ENCODE measurements at regions not wholly inside any gene's neighbourhood (a gene's known extent, or its start where the extent isn't known, plus 50 kb on each side); places are given as distances from the start of the nearest gene placed in this dataset.

DNA sequence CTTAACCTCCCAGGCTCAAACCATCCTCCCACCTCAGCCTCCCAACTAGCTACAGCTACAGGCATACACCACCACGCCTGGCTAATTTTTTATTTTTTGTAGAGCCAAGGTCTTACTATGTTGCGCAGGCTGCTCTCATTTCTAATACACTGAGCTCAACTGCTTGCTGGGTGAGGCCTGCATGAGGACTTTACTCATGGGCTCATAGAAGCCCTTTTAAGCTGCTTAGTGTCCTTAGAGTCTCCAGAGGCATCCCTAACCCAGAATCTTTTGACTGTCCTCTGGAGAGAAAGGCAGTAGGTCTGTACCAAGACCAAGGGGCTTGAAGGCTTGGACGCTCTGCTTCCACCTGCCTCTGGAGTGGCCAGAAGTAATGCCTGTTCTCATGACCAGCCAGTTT, 141.6 kb downstream of the TM9SF2 start:
- DNase-seq (ENCODE audit: low read depth in 2 of 2) = no peak

DNA sequence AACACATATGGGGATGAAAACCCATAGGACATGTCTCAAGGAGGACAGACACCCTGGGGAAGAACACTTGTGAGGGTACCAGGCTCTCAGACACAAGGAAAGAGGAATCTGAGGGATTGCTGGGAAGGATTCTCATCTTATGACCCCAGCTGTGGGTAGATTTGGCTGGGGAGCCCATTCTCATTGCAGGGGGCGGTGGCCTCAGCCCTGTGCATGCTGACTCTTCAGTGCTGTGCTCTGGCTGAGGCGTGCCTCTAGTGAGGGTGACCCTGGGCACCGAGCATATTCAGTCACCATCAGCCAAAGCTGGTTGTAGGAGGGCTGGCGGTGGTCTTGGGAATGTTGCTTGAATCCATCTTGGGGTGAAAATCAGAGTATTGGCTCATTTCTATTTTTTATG, 140.7 kb downstream of the TM9SF2 start:
- no peak for DNase-seq (ENCODE audit: low read depth in 2 of 2)

GRCh38 chr13:99640260-99640659, 139.0 kb downstream of the TM9SF2 start:
- no peak for DNase-seq (ENCODE audit: low read depth in 2 of 2)

- no peak for DNase-seq (ENCODE audit: low read depth in 2 of 2)
Observed at GRCh38 chr13:99639126-99639525, 137.9 kb downstream of the TM9SF2 start.

DNA sequence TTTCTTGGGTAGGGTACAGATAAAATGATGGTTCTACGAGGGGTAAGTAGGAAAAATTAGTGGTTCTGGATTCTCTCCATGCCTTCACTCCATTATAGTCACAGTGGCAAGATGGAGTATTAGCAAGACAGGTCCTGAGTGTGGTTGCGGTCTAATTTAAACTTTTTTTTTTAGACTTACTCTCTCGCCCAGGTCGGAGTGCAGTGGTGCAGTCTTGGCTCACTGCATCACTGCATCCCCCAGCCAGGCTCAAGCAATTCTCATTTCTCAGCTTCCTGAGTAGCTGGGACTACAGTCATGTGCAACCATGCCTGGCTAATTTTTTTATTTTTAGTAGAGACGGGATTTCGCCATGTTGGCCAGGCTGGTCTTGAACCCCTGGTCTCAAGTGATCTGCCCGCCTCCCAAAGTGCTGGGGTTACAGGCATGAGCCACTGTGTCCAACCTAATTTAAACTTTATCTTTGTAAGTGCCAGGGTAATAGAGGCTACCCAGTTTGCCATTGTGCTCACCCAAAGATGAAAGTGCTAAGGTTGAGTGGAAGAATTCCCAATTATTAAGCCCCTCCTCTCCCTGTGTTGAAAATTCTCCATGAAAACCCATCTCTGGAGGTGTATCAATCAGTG, 135.6 kb downstream of the TM9SF2 start:
- DNase-seq (ENCODE audit: low read depth in 2 of 2) = no peak

DNA sequence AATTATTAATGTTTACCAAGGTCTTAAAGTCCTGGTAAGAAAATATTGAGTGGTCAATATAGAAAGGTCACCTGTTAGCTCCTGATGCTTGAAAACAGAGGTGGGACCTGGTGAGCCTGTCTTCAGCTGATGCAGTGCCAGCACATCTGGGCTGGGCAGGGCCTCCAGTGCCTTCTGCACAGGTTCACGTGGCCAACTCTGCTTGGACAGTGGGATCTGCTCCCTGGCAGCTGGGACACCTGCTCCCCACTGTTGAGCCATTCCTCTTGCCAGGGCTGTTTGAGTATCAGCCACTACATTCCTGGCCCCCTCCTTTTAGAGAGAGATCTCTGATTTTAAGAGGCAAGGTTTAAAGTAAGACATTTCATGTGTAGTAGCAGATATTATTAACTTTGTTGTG, 135.0 kb downstream of the TM9SF2 start:
- no peak for DNase-seq (ENCODE audit: low read depth in 2 of 2)

DNA sequence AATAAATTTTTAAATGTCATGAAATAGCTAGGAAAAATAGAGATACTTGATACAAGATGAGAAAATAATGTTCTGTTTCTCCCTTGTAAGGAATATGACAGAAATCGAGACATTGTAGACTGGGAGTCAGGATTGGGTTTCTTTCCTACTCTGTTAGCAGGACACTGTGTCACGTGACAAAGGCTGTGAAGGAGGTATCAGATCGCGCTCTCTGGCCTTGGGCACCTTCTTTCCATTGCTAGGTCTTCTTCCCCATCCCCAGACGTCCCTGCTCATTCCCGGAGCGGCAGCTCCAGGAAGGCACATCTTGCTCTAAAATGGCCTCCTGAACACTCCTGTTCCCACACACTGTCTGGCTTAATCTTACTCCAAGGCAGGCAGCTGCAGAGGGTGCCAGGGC, 133.4 kb downstream of the TM9SF2 start:
- no peak for DNase-seq (ENCODE audit: low read depth in 2 of 2)

DNA sequence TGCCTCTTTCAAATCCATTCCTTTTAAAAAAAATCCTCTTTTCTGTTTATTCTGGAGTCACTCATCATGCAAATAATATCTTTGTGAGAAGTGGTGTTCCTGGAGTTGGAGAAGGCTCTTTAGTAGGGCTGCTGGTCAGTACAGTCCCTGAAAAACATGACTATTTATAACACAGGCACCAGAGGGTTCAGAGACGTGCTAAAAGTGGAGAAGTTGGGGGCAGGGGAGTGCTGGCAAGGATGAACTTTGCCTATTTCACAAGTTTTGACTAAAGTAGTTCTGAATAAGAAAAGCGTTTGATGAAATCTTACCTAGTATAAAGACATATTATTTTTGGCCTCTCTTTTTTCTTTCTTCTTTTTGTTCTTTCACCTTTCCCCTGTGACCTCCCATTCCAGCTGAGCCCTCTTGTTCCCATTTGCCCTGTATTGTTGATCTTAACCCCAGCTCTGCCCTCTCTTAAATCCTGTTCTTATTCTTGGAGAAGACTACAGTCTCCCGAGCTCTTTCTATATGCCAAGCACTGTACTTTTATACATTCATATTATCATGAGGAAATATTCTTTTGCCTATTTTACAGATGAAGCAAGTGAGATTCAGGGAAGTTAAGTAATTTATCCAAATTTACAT, 129.1 kb downstream of the TM9SF2 start:
- DNase-seq (ENCODE audit: low read depth in 2 of 2) = no peak

DNA sequence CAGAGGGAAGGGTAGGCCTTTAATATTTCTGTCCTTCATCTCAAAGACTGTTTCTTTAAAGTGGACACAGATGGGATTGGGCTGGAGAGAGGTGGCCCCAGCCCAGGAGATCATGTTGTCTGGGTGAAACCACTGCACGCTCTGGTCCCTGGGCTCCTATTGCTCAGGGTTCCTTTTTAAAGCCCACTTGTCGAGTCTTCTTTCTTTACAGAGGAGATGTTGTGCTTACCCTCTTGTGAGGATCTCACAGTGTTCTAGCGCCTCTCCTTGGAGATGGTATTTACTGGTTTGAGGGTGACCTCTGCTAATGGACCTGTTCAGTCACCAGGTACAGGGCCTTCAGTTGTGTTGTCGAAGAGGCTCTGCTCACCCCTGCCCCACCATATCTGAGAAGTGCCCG, 128.4 kb downstream of the TM9SF2 start:
- no peak for DNase-seq (ENCODE audit: low read depth in 2 of 2)

GRCh38 chr13:99628442-99628841, 127.2 kb downstream of the TM9SF2 start:
- no peak for DNase-seq (ENCODE audit: low read depth in 2 of 2)

- no peak for DNase-seq (ENCODE audit: low read depth in 2 of 2)
Observed at GRCh38 chr13:99626461-99627082, 125.3 kb downstream of the TM9SF2 start.

DNA sequence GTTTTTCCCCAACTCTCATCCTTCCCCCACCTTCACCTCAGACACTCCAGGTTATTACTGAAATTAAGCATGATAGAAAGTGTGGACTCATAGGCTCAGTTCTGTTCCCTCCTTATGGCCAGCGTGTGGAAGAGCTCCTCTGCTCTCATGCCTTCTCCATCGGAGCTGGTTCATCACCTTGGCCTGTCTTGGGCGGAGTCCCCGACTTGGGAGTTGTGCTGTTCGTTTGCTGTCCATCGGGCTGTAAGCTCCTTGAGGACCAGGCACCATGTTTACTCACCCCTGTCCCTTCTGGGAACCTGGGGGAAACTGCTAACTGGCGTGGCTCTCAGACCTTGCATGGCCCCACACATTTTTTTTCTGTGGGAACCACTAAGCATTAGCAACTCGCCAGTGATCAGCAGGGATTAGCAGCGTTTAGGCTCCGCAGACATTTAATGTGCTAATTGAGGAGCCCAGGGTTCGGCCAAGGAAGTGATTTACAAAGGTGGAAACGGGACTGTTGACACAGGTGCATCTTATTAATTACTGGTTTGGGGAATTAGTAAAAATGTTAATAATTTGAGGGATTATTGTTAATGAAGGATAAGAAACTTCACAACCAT, 123.8 kb downstream of the TM9SF2 start:
- no peak for DNase-seq (ENCODE audit: low read depth in 2 of 2)

DNA sequence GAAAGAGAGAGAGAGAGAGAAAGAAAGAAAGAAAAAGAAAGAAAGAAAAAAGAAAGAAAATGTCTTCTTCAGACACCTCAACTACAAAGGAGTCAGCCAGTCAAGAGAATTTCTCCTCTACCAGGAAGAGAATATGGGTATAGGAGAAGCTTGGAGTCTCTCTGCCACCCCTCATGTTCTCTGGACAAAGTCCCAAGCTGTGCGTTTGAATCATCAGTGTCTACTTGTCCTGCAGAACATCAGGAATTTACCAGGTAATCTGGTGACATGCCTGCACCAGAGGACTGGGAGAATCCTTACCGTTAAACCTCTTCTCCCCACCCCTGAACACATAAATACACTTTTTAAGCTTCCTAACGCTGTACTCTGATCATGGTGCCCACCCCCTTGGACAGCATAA, 119.5 kb downstream of the TM9SF2 start:
- DNase-seq (ENCODE audit: low read depth in 2 of 2) = no peak

- no peak for DNase-seq (ENCODE audit: low read depth in 2 of 2)
Observed at GRCh38 chr13:99619207-99619606, 117.9 kb downstream of the TM9SF2 start.

DNA sequence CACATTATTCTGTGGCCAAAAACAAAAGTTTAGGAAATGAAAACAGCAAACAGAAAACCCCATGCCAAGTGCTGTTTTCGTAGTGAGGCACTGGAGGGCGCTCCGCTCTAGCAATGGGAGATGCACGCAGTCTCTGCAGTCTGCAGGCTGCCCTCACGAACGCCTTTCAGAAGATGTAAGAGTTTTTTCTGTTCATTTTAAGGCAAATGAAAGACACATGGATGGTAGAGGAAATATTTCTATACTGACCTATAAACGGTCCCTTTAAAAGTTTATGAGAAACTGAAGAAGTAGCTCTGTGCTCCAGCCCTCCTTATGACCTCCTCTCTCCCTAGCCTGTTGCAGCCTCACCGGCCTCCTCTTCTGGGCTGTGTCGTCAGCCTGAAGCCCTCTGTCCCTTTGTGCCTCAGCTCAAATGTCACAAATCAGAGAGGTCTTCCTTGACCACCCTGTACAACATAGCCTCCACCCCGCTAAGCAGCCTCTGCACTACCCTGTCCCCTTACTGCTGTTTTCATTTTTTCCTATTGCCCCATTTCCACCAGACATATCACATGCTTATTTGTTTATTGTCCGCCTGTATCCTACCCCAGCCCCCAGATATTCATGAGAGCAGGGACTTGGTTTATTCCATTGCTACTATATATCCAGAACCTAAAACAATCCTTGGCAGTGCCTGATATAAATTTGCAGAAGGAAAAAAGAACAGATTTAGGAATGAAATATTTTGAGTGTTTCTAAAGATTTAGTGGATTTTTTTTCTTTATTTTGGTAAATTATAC, 116.4 kb downstream of the TM9SF2 start:
- DNase-seq (ENCODE audit: low read depth in 2 of 2) = no peak

DNA sequence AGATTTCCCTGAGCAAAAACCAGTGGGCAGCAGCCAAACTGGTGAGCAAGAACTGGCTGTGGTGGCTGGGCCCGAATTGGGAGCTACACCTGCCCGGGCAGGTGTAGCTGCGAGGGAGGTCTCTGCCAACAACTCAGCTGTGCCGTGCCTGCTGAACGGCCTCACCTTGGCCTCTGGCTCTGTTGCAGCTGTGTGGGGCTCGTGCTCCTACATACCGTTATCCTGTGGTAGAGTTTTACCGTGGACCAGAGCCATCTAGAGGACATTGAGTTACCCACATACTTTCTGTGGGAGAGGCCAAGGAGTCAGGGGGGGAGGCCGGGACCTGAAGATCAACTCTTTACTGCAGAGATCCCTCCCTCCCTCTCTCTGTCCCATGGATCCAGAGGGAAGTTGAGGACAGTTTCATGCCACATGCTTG, 113.2 kb downstream of the TM9SF2 start:
- DNase-seq (ENCODE audit: low read depth in 2 of 2) = no peak

Measured in stimulated activated CD8-positive, alpha-beta memory T cell treated with anti-CD3 and anti-CD28 coated beads, Interleukin-15, amount 100 ng/mL, for 48 hours (primary cell).